ENCODE measurements at regions not wholly inside any gene's neighbourhood (a gene's known extent, or its start where the extent isn't known, plus 50 kb on each side); places are given as distances from the start of the nearest gene placed in this dataset.

GRCh38 chr16:51326131-51326856, 175.2 kb upstream of the SALL1 start:
- ATAC-seq: no peak
- DNase-seq: no peak
- intact Hi-C loops (cut with DNase I, micrococcal nuclease): no loop called here

- DNase-seq: no peak
- ATAC-seq: no peak
- intact Hi-C loops (cut with DNase I, micrococcal nuclease): no loop called here
Measured at GRCh38 chr16:51321251-51321650, 170.2 kb upstream of the SALL1 start.

GRCh38 chr16:51317575-51317974, 166.5 kb upstream of the SALL1 start:
- DNase-seq (no peak), ATAC-seq (no peak)
- intact Hi-C loops (cut with DNase I, micrococcal nuclease): no loop called here

- intact Hi-C loops (cut with DNase I, micrococcal nuclease): no loop called here
- no peak for ATAC-seq
- DNase-seq: no peak
Measured at GRCh38 chr16:51313198-51313597, 162.1 kb upstream of the SALL1 start.

GRCh38 chr16:51312363-51313150, 161.5 kb upstream of the SALL1 start:
- no peak for DNase-seq
- no peak for ATAC-seq
- intact Hi-C loops (cut with DNase I, micrococcal nuclease): no loop called here

- intact Hi-C loops (cut with DNase I, micrococcal nuclease): no loop called here
- DNase-seq (no peak), ATAC-seq (no peak)
Measured at GRCh38 chr16:51310159-51310558, 159.1 kb upstream of the SALL1 start.

GRCh38 chr16:51306886-51307595, 156.0 kb upstream of the SALL1 start:
- intact Hi-C loops (cut with DNase I, micrococcal nuclease): no loop called here
- ATAC-seq (no peak), DNase-seq (no peak)

- DNase-seq: no peak
- intact Hi-C loops (cut with DNase I, micrococcal nuclease): no loop called here
- ATAC-seq: no peak
Measured at GRCh38 chr16:51306116-51306515, 155.0 kb upstream of the SALL1 start.

- intact Hi-C loops (cut with DNase I, micrococcal nuclease): no loop called here
- ATAC-seq (no peak), DNase-seq (no peak)
Measured at GRCh38 chr16:51305337-51305736, 154.3 kb upstream of the SALL1 start.

GRCh38 chr16:51302042-51302441, 151.0 kb upstream of the SALL1 start:
- no peak for DNase-seq
- intact Hi-C loops (cut with DNase I, micrococcal nuclease): no loop called here
- ATAC-seq: no peak

- no peak for ATAC-seq
Measured at GRCh38 chr16:51298800-51299199, 147.7 kb upstream of the SALL1 start.

GRCh38 chr16:51290442-51291285, 139.6 kb upstream of the SALL1 start:
- no peak for DNase-seq
- intact Hi-C loops (cut with DNase I, micrococcal nuclease): no loop called here
- no peak for ATAC-seq

More at GRCh38 chr16:51298800-51299199, 147.7 kb upstream of the SALL1 start:
- no peak for DNase-seq
- intact Hi-C loops (cut with DNase I, micrococcal nuclease): no loop called here

GRCh38 chr16:51289336-51289735, 138.3 kb upstream of the SALL1 start:
- no peak for ATAC-seq
- intact Hi-C loops (cut with DNase I, micrococcal nuclease): no loop called here
- no peak for DNase-seq

GRCh38 chr16:51287121-51287755, 136.2 kb upstream of the SALL1 start:
- no peak for ATAC-seq
- DNase-seq: no peak
- intact Hi-C loops (cut with DNase I, micrococcal nuclease): no loop called here

- intact Hi-C loops (cut with DNase I, micrococcal nuclease): no loop called here
- DNase-seq (no peak), ATAC-seq (no peak)
Measured at GRCh38 chr16:51286272-51286671, 135.2 kb upstream of the SALL1 start.

GRCh38 chr16:51276336-51276735, 125.3 kb upstream of the SALL1 start:
- intact Hi-C loops (cut with DNase I, micrococcal nuclease): no loop called here
- ATAC-seq (no peak), DNase-seq (no peak)

GRCh38 chr16:51272420-51272819, 121.3 kb upstream of the SALL1 start:
- intact Hi-C loops (cut with DNase I, micrococcal nuclease): no loop called here
- DNase-seq (no peak), ATAC-seq (no peak)

GRCh38 chr16:51271156-51271701, 120.2 kb upstream of the SALL1 start:
- intact Hi-C loops (cut with DNase I, micrococcal nuclease): no loop called here
- DNase-seq: no peak
- ATAC-seq: no peak

All from left colon (tissue), 2 donors.